ENCODE measurements at regions not wholly inside any gene's neighbourhood (a gene's known extent, or its start where the extent isn't known, plus 50 kb on each side); places are given as distances from the start of the nearest gene placed in this dataset.

DNA sequence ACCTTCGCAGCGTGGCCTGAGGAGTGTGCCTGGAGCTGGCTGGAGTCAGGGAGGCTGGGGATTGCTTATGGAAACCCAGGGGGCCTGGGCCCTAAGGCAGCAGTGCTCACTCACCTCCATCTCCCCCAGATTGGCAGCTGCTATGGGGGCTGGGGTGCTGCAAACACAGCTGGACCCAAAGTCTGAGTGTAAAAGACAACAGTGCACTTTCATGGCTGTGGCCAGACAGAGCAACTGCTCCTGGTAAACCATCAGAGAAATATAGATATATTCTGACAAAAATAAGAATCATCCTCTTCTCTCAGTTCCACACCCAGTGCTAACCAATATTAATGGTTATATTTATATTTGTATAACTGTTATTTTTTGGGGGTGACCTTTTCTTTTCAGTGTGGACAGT lies 123.9 kb downstream of the TENT4A start:
- in situ Hi-C loops (cut with HindIII; ENCODE audit: low pct_ligation_motif_present, low sequenced_read_pairs): no loop called here
- no peaks in the 10 kb centered on the region for H3K36me3 ChIP-seq (replicated peaks)
- H3K4me3 ChIP-seq (ENCODE audit: low read depth, low read length): no peak overlapping the region
- TF ChIP-seq CTCF (IDR thresholded peaks at IDR 0.05; ENCODE audit: low read depth, low read length, missing control alignments): no peak
- H3K27ac ChIP-seq: no peak overlapping the region
- DNase-seq: no peak
- H3K27me3 ChIP-seq (replicated peaks): no peaks in the 10 kb centered on the region

DNA sequence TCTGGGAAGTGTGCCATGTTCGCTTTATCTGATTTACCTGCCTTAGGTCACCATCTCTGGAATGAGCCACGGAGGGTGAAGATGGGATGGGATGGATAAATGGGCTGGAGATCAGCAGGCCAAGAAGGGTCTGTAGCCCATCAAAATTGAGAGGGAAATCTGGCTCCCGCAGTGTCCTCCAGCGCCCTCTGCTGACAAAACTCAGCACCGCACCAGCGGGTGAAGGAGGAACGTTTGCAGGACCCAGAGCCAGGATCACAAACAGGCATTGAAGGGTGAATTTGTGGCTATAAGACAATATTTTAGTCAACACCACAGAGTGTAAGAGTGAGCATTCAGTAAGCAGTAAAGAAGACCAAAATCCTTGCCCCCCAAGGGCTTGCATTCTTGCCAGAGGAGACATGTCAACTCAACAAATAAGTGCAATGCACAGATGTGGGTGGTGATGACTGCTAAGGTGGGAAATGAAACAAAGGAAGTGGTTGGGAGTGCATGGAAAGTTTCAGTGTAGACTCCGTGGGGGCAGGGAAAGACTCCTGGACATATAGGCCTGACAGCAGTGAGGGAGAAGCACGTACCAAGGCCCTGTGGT lies 124.4 kb downstream of the TENT4A start:
- Histone ChIP-seq H3K27ac (no peak overlapping the region), H3K27me3 (replicated peaks) (no peaks in the 10 kb centered on the region), H3K36me3 (replicated peaks) (no peaks in the 10 kb centered on the region), H3K4me3 (ENCODE audit: low read depth, low read length) (no peak overlapping the region)
- in situ Hi-C loops (cut with HindIII; ENCODE audit: low pct_ligation_motif_present, low sequenced_read_pairs): no loop called here
- TF ChIP-seq CTCF (IDR thresholded peaks at IDR 0.05; ENCODE audit: low read depth, low read length, missing control alignments): peak; percentile 49
- DNase-seq: no peak

GRCh38 chr5:6838736-6839135 lies 125.5 kb downstream of the TENT4A start:
- Histone ChIP-seq H3K27ac (no peak overlapping the region), H3K27me3 (replicated peaks) (no peaks in the 10 kb centered on the region), H3K36me3 (replicated peaks) (no peaks in the 10 kb centered on the region), H3K4me3 (ENCODE audit: low read depth, low read length) (no peak overlapping the region)
- no peak for DNase-seq
- in situ Hi-C loops (cut with HindIII; ENCODE audit: low pct_ligation_motif_present, low sequenced_read_pairs): no loop called here
- no peak for TF ChIP-seq CTCF (IDR thresholded peaks at IDR 0.05; ENCODE audit: low read depth, low read length, missing control alignments)

DNA sequence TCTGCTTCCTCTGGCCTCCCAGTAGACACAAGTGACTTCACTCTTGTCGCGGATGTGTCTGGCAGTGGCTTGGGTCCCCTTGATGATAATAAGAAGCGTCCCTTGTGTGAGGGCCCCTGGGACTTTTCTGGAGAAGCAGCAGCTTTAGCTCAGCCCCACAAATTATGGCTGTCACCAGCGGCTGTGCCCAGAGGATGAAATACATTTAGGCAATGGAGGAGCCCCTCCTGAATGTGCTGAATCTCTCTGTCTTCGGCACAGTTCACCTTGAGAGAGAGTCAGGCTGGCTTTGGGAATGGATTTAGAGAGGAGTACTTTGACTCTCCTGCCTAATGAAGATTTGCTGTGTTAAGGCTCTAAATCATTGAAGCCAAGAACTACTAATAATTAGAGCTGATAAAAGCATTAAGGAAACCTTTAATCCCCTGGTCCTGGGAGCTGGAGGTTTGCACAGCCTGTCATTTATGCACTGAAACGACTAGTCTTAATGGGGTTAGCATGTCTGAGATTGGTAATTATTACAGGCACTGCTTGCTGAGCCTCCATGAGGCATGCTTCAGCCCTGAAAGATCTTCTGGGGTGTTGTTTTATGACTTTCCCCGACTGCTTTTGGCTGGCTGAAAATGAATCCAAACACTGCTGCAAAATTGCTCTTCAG lies 127.0 kb downstream of the TENT4A start:
- no peaks in the 10 kb centered on the region for H3K27me3 ChIP-seq (replicated peaks)
- H3K27ac ChIP-seq: no peak overlapping the region
- no peak overlapping the region for H3K4me3 ChIP-seq (ENCODE audit: low read depth, low read length)
- in situ Hi-C loops (cut with HindIII; ENCODE audit: low pct_ligation_motif_present, low sequenced_read_pairs): no loop called here
- no peaks in the 10 kb centered on the region for H3K36me3 ChIP-seq (replicated peaks)
- no peak for TF ChIP-seq CTCF (IDR thresholded peaks at IDR 0.05; ENCODE audit: low read depth, low read length, missing control alignments)
- no peak for DNase-seq

DNA sequence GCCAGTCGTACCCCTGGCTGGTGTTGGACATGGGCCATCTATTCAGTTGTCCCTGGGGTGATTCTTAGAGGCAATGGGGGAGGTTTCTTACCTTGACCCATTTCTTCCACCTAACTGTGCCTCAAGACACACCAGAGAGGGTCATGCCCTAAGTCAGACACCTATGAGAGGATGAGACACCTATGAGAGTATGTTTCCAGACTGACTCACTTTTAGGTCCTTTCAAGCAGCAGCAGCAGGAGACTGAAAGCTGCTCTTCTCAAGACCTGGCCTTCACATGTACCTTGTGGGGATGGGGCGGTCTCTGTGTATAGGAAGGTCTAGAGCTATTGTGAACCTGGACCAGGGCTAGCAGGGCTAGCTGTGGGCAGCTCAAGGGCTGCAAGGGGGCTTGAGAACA lies 130.1 kb downstream of the TENT4A start:
- in situ Hi-C loops (cut with HindIII; ENCODE audit: low pct_ligation_motif_present, low sequenced_read_pairs): no loop called here
- Histone ChIP-seq H3K27ac (no peak overlapping the region), H3K4me3 (ENCODE audit: low read depth, low read length) (no peak overlapping the region), H3K27me3 (replicated peaks) (no peaks in the 10 kb centered on the region), H3K36me3 (replicated peaks) (no peaks in the 10 kb centered on the region)
- no peak for TF ChIP-seq CTCF (IDR thresholded peaks at IDR 0.05; ENCODE audit: low read depth, low read length, missing control alignments)
- no peak for DNase-seq

DNA sequence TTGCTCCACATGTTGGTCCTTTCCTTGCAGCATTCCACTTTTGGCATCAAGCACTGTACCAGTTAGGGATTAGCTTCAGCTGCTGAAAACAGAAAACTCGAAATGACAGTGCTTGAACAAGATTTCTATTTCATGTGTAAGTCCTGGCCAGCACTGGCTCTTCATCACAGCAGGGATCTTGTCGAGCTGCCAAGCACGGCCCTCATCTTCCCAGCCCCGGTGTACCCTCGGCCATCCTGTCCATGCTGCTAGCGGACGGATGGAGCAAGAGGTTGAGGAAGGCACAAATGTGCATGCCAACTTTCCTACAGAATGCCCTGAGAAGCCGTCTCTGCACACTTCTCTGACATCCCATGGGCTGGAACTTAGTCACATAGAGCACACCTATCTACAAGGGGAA lies 130.6 kb downstream of the TENT4A start:
- no peaks in the 10 kb centered on the region for H3K36me3 ChIP-seq (replicated peaks)
- H3K27ac ChIP-seq: no peak overlapping the region
- H3K27me3 ChIP-seq (replicated peaks): no peaks in the 10 kb centered on the region
- H3K4me3 ChIP-seq (ENCODE audit: low read depth, low read length): no peak overlapping the region
- no peak for TF ChIP-seq CTCF (IDR thresholded peaks at IDR 0.05; ENCODE audit: low read depth, low read length, missing control alignments)
- no peak for DNase-seq
- in situ Hi-C loops (cut with HindIII; ENCODE audit: low pct_ligation_motif_present, low sequenced_read_pairs): no loop called here
